GM18951 (cell line): ENCODE measurements at regions not wholly inside any gene's neighbourhood (a gene's known extent, or its start where the extent isn't known, plus 50 kb on each side); places are given as distances from the start of the nearest gene placed in this dataset.
"Not testable (repeated sequence)": the region's sequence is repeated elsewhere in the genome, so short reads cannot be mapped to it uniquely, and the experiment has no call there.

Experiments used
- POLR2A ChIP-seq: IDR thresholded peaks from 4 replicates; pipeline ENCODE4 v1.6.1; 2011; ENCODE audit warnings: mild to moderate bottlenecking; ENCODE audit not compliant: insufficient read length, insufficient read depth; ENCODE audit errors: extremely low read depth
- in situ Hi-C: fragments of 300-500 bp; cut with MboI; formaldehyde crosslinking; loops from one replicate; pipeline ENCODE4 v1.12.0; 2022; ENCODE audit warnings: low sequenced_read_pairs, mixed read lengths, inconsistent platforms; ENCODE audit not compliant: unreplicated experiment

- no peak for TF ChIP-seq POLR2A
- in situ Hi-C loops = no loop called here
These were observed 280.7 kb upstream of the HNRNPA3 start for GRCh38 chr2:176931588-176932563.

- TF ChIP-seq POLR2A = no peak
- in situ Hi-C loops = no loop called here
These were observed 278.5 kb upstream of the HNRNPA3 start for GRCh38 chr2:176934131-176934530.

- in situ Hi-C loops = no loop called here
- no peak for TF ChIP-seq POLR2A
These were observed 277.7 kb upstream of the HNRNPA3 start for GRCh38 chr2:176934869-176935415.

GRCh38 chr2:176935543-176936102, 277.0 kb upstream of the HNRNPA3 start:
- in situ Hi-C loops = no loop called here
- no peak for TF ChIP-seq POLR2A

GRCh38 chr2:176936410-176936809, 276.2 kb upstream of the HNRNPA3 start:
- in situ Hi-C loops = no loop called here

GRCh38 chr2:176944998-176945397, 267.6 kb upstream of the HNRNPA3 start:
- no peak for TF ChIP-seq POLR2A
- in situ Hi-C loops = no loop called here

More at GRCh38 chr2:176936410-176936809, 276.2 kb upstream of the HNRNPA3 start:
- TF ChIP-seq POLR2A = no peak

GRCh38 chr2:176947754-176948153, 264.8 kb upstream of the HNRNPA3 start:
- in situ Hi-C loops = no loop called here
- no peak for TF ChIP-seq POLR2A

- in situ Hi-C loops = not testable (repeated sequence)
These were observed 261.4 kb upstream of the HNRNPA3 start for GRCh38 chr2:176951218-176951617.

- TF ChIP-seq POLR2A = no peak
- in situ Hi-C loops = no loop called here
These were observed 255.8 kb upstream of the HNRNPA3 start for GRCh38 chr2:176956791-176957190.

GRCh38 chr2:176959614-176960013, 253.0 kb upstream of the HNRNPA3 start:
- in situ Hi-C loops = no loop called here
- no peak for TF ChIP-seq POLR2A

- in situ Hi-C loops = no loop called here
- TF ChIP-seq POLR2A = no peak
These were observed 252.5 kb upstream of the HNRNPA3 start for GRCh38 chr2:176960061-176960460.

- in situ Hi-C loops = no loop called here
- TF ChIP-seq POLR2A = no peak
These were observed 251.7 kb upstream of the HNRNPA3 start for GRCh38 chr2:176960736-176961520.

GRCh38 chr2:176961775-176962619, 250.6 kb upstream of the HNRNPA3 start:
- in situ Hi-C loops = no loop called here
- TF ChIP-seq POLR2A = no peak
